DOHH2 (cell line): ENCODE measurements at regions not wholly inside any gene's neighbourhood (a gene's known extent, or its start where the extent isn't known, plus 50 kb on each side); places are given as distances from the start of the nearest gene placed in this dataset.

Experiments used
- H3F3A ChIP-seq: fragments of 200-600 bp; sonication (generic), shearing (Covaris generic); 2 replicates; pipeline ENCODE4 v1.6.0; 2016; ENCODE audit warnings: antibody characterized with exemption, mild to moderate bottlenecking; ENCODE audit not compliant: control insufficient read depth, insufficient read depth
- H3K27ac ChIP-seq: fragments of 200-600 bp; sonication (generic); 2 replicates; pipeline ENCODE4 v1.5.1; 2014; ENCODE audit warnings: low read depth, mild to moderate bottlenecking, low read length, moderate library complexity
- H3K27me3 ChIP-seq: fragments of 200-600 bp; sonication (generic); 2 replicates; pipeline ENCODE4 v1.6.1; 2014; ENCODE audit warnings: mild to moderate bottlenecking, low read length, mixed read lengths; ENCODE audit not compliant: control insufficient read depth
- H3K36me3 ChIP-seq: fragments of 200-600 bp; sonication (generic); 2 replicates; pipeline ENCODE4 v1.6.1; 2014; ENCODE audit warnings: mild to moderate bottlenecking, low read length, moderate library complexity, mixed read lengths; ENCODE audit not compliant: control insufficient read depth
- H3K4me1 ChIP-seq: fragments of 200-600 bp; sonication (generic); 2 replicates; pipeline ENCODE4 v1.6.1; 2014; ENCODE audit warnings: mild to moderate bottlenecking, low read length, mixed read lengths; ENCODE audit not compliant: control insufficient read depth
- H3K4me2 ChIP-seq: fragments of 200-600 bp; sonication (generic); 2 replicates; pipeline ENCODE4 v1.6.0; 2014; ENCODE audit warnings: mild to moderate bottlenecking, low read length, moderate library complexity
- H3K4me3 ChIP-seq: fragments of 200-600 bp; sonication (generic); 2 replicates; pipeline ENCODE4 v1.5.1; 2014; ENCODE audit warnings: mild to moderate bottlenecking, low read length, mixed read lengths
- H3K79me2 ChIP-seq: fragments of 200-600 bp; sonication (generic); 2 replicates; pipeline ENCODE4 v1.6.1; 2014; ENCODE audit warnings: mild to moderate bottlenecking, low read length, mixed read lengths; ENCODE audit not compliant: control insufficient read depth
- H3K9me2 ChIP-seq: fragments of 200-600 bp; sonication (generic); replicated peaks from 2 replicates; pipeline ENCODE4 v1.6.1; 2014; ENCODE audit warnings: mild to moderate bottlenecking, low read length, mixed read lengths; ENCODE audit not compliant: control insufficient read depth
- H3K9me3 ChIP-seq: fragments of 200-600 bp; sonication (generic); 2 replicates; pipeline ENCODE4 v1.6.1; 2014; ENCODE audit warnings: antibody characterized with exemption, low read length, mixed read lengths; ENCODE audit not compliant: control insufficient read depth, insufficient read depth
- H4K20me1 ChIP-seq: fragments of 200-600 bp; sonication (generic); 2 replicates; pipeline ENCODE4 v1.6.0; 2014; ENCODE audit warnings: low read depth, mild to moderate bottlenecking, antibody characterized with exemption, low read length, moderate library complexity; ENCODE audit not compliant: control insufficient read depth, insufficient read depth
- CTCF ChIP-seq: fragments of 200-600 bp; sonication (generic); IDR thresholded peaks from one replicate; pipeline ENCODE4 v1.5.1; 2014; ENCODE audit warnings: antibody characterized with exemption, mild to moderate bottlenecking, low read depth, low read length; ENCODE audit not compliant: poor library complexity, severe bottlenecking
- EZH2phosphoT487 ChIP-seq: fragments of 200-600 bp; sonication (generic); IDR thresholded peaks from 2 replicates; pipeline ENCODE4 v1.6.1; 2017; ENCODE audit warnings: borderline replicate concordance, mild to moderate bottlenecking, antibody characterized with exemption, low read length, moderate library complexity, mixed read lengths

- H3K27ac ChIP-seq = no peak overlapping the region
- no peaks in the 10 kb centered on the region for H3F3A ChIP-seq
- H3K36me3 ChIP-seq = no peaks in the 10 kb centered on the region
- no peak overlapping the region for H3K4me3 ChIP-seq
- no peaks in the 10 kb centered on the region for H3K9me3 ChIP-seq
- H3K9me2 ChIP-seq = no peaks in the 10 kb centered on the region
- TF ChIP-seq EZH2phosphoT487 (no peak), CTCF (no peak)
- H3K79me2 ChIP-seq = no peaks in the 10 kb centered on the region
- H3K4me1 ChIP-seq = no peaks in the 10 kb centered on the region
- H3K4me2 ChIP-seq = no peak overlapping the region
- H3K27me3 ChIP-seq = no peaks in the 10 kb centered on the region
- H4K20me1 ChIP-seq = no peaks in the 10 kb centered on the region
Observed at GRCh38 chr11:134757633-134758032, 345.6 kb upstream of the B3GAT1 start.

- Histone ChIP-seq H3K79me2 (no peaks in the 10 kb centered on the region), H3K4me1 (no peaks in the 10 kb centered on the region)
Observed at GRCh38 chr11:134756811-134757540, 344.9 kb upstream of the B3GAT1 start.

GRCh38 chr11:134755535-134755934, 343.5 kb upstream of the B3GAT1 start:
- no peak overlapping the region for H3K27ac ChIP-seq
- no peaks in the 10 kb centered on the region for H3K9me3 ChIP-seq
- no peak overlapping the region for H3K4me2 ChIP-seq
- no peaks in the 10 kb centered on the region for H3K4me1 ChIP-seq
- no peaks in the 10 kb centered on the region for H3K27me3 ChIP-seq
- no peaks in the 10 kb centered on the region for H3K36me3 ChIP-seq
- H3F3A ChIP-seq = no peaks in the 10 kb centered on the region
- no peak overlapping the region for H3K4me3 ChIP-seq
- H3K9me2 ChIP-seq = no peaks in the 10 kb centered on the region
- TF ChIP-seq CTCF (no peak), EZH2phosphoT487 (no peak)
- no peaks in the 10 kb centered on the region for H3K79me2 ChIP-seq
- no peaks in the 10 kb centered on the region for H4K20me1 ChIP-seq

More at GRCh38 chr11:134756811-134757540, 344.9 kb upstream of the B3GAT1 start:
- H3K4me3 ChIP-seq = no peak overlapping the region
- no peaks in the 10 kb centered on the region for H4K20me1 ChIP-seq
- no peaks in the 10 kb centered on the region for H3K27me3 ChIP-seq
- H3K4me2 ChIP-seq = no peak overlapping the region
- no peak overlapping the region for H3K27ac ChIP-seq
- no peaks in the 10 kb centered on the region for H3F3A ChIP-seq
- no peak for TF ChIP-seq EZH2phosphoT487
- H3K36me3 ChIP-seq = no peaks in the 10 kb centered on the region
- H3K9me3 ChIP-seq = no peaks in the 10 kb centered on the region
- H3K9me2 ChIP-seq = no peaks in the 10 kb centered on the region

GRCh38 chr11:134754521-134755198, 342.6 kb upstream of the B3GAT1 start:
- no peaks in the 10 kb centered on the region for H4K20me1 ChIP-seq
- no peak overlapping the region for H3K4me3 ChIP-seq
- no peaks in the 10 kb centered on the region for H3K9me3 ChIP-seq
- no peak overlapping the region for H3K4me2 ChIP-seq
- no peaks in the 10 kb centered on the region for H3K79me2 ChIP-seq
- H3K27ac ChIP-seq = no peak overlapping the region
- no peaks in the 10 kb centered on the region for H3K27me3 ChIP-seq
- no peaks in the 10 kb centered on the region for H3K36me3 ChIP-seq
- H3F3A ChIP-seq = no peaks in the 10 kb centered on the region
- no peak for TF ChIP-seq EZH2phosphoT487
- no peak for TF ChIP-seq CTCF
- H3K4me1 ChIP-seq = no peaks in the 10 kb centered on the region
- no peaks in the 10 kb centered on the region for H3K9me2 ChIP-seq
